ENCODE measurements at regions not wholly inside any gene's neighbourhood (a gene's known extent, or its start where the extent isn't known, plus 50 kb on each side); places are given as distances from the start of the nearest gene placed in this dataset.

DNA sequence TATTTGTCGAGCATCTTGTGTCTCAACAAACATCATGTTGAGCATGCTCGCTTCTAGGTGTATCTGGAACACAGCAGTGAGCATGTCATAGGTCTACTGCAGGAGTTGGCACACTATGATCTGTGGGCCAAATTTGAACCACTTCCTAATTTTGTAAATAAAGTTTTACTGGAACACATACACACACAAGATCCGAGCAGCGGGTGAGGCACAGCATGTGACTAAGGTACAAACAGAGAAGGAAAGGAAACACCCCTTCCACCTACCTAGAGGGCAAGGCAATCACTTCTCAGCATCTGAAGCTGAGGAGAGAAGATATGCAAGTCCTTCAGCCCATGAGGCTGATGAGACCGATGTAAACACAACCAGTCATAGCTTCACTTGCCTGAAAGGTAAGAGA is 200.4 kb downstream of the MED10 start:
- TF ChIP-seq, protein P1, sequence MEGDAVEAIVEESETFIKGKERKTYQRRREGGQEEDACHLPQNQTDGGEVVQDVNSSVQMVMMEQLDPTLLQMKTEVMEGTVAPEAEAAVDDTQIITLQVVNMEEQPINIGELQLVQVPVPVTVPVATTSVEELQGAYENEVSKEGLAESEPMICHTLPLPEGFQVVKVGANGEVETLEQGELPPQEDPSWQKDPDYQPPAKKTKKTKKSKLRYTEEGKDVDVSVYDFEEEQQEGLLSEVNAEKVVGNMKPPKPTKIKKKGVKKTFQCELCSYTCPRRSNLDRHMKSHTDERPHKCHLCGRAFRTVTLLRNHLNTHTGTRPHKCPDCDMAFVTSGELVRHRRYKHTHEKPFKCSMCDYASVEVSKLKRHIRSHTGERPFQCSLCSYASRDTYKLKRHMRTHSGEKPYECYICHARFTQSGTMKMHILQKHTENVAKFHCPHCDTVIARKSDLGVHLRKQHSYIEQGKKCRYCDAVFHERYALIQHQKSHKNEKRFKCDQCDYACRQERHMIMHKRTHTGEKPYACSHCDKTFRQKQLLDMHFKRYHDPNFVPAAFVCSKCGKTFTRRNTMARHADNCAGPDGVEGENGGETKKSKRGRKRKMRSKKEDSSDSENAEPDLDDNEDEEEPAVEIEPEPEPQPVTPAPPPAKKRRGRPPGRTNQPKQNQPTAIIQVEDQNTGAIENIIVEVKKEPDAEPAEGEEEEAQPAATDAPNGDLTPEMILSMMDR (IDR thresholded peaks at IDR 0.05; ENCODE audit: borderline replicate concordance, extremely low read depth, low read length, poor library complexity, severe bottlenecking), result no peak
- no peak for TF ChIP-seq EZH2 (IDR thresholded peaks at IDR 0.05; ENCODE audit: borderline replicate concordance, low read depth, low read length, severe bottlenecking)
